Upper lobe of left lung (tissue), 6 donors: ENCODE measurements at regions not wholly inside any gene's neighbourhood (a gene's known extent, or its start where the extent isn't known, plus 50 kb on each side); places are given as distances from the start of the nearest gene placed in this dataset.

ENCODE experiments used
- ATAC-seq, 2 donors: fragments of 200-7000 bp; cut with Tn5 transposase; one replicate each; pipeline ENCODE4 v1.9.1; 2022; ENCODE audit warnings: mild to moderate bottlenecking in 2 of 2, moderate library complexity in 2 of 2; ENCODE audit not compliant: low FRiP score in 2 of 2
- DNase-seq, 2 donors: peaks; one replicate each; pipeline ENCODE4 v3.0.0-alpha.2; 2019 to 2020
- H3K27ac ChIP-seq, 4 donors: fragments of 200-600 bp; sonication (generic); one replicate each; pipeline ENCODE4 v1.5.1; 2016 to 2019
- H3K27me3 ChIP-seq, 4 donors: fragments of 200-600 bp; sonication (generic); one replicate each; pipeline ENCODE4 v1.5.1; 2017 to 2019
- H3K36me3 ChIP-seq, 4 donors: fragments of 200-600 bp; sonication (generic); one replicate each; pipeline ENCODE4 v1.5.1; 2016 to 2019
- H3K4me1 ChIP-seq, 4 donors: fragments of 200-600 bp; sonication (generic); one replicate each; pipeline ENCODE4 v1.5.1; 2018 to 2019
- H3K4me3 ChIP-seq, 4 donors: fragments of 200-600 bp; sonication (generic); one replicate each; pipeline ENCODE4 v1.5.1; 2017 to 2019; ENCODE audit warnings: mild to moderate bottlenecking in 2 of 4, moderate library complexity in 1 of 4
- H3K9me3 ChIP-seq, 4 donors: fragments of 200-600 bp; sonication (generic); one replicate each; pipeline ENCODE4 v1.5.1; 2018 to 2019
- EP300 ChIP-seq, 4 donors: sonication (generic); formaldehyde crosslinking; IDR thresholded peaks; one replicate each; pipeline ENCODE4 v1.5.1; 2017; ENCODE audit warnings: antibody characterized with exemption in 4 of 4, control low read depth in 2 of 4
- POLR2A ChIP-seq, 4 donors: fragments of 450-650 bp; IDR thresholded peaks; one replicate each; pipeline ENCODE4 v1.5.1; 2016 to 2017; ENCODE audit warnings: antibody characterized with exemption in 4 of 4, mild to moderate bottlenecking in 2 of 4
- POLR2AphosphoS5 ChIP-seq, 2 donors: sonication (generic); formaldehyde crosslinking; IDR thresholded peaks; one replicate each; pipeline ENCODE4 v1.5.1; 2017; ENCODE audit warnings: antibody characterized with exemption in 2 of 2
- WGBS, 2 donors: methylation state at CpG; one replicate each; pipeline ENCODE4 v1.1.5; 2017 to 2018; 5-methylcytosine and 5-hydroxymethylcytosine counted together
- small RNA-seq, 4 donors: library from RNA; depleted of rRNA; stranded (forward); fragments of <200 nt; gene quantifications; one replicate each; pipeline ENCODE3, GENCODE V24; 2016
- TF ChIP-seq, protein P1 (sequence below), 6 experiments: fragments of 450-650 bp in 4 of 6; fragments of 200-600 bp in 2 of 6; sonication (generic) in 2 of 6; IDR thresholded peaks; one replicate each; pipeline ENCODE4 v1.5.1; 2016 to 2019; ENCODE audit warnings: antibody characterized with exemption in 6 of 6
- donor health status: DM: no; HTN: no; CAD: no; lungs with moderate emphysema.
- donor health status: DM: no; HTN: yes; CAD: no; lungs with severe emphysema.

DNA sequence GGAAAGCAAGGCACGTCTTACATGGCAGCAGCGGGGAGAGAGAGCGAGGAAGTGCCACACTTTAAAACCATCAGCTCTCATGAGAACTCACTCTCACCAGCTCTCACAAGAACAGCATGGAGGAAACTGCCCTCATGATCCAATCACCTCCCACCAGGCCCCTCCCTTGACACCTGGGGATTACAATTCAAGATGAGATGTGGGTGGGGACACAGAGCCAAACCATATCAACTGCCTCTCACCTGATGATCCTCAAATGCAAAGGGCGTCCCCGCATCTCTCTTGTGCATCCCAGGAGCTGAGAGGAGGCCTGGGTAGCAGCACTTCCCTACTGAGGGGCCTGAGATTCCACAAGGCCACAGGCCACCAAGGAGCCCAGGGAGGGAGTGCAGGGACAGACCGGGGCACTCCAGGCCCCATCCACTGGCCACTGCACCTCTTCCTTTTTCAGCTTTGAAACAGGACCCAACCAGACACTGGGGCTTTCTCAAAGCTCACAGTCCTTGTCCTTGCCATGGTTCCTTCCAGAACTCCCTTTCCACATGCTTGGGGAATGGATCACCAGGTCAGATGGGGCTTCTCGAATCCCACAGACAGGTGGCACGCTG lies 54.5 kb upstream of the IL17B start:
- 77 to 81% methylated on average over 6 to 8 of the region's 8 CpGs for WGBS, 2 donors
- TF ChIP-seq, protein P1, sequence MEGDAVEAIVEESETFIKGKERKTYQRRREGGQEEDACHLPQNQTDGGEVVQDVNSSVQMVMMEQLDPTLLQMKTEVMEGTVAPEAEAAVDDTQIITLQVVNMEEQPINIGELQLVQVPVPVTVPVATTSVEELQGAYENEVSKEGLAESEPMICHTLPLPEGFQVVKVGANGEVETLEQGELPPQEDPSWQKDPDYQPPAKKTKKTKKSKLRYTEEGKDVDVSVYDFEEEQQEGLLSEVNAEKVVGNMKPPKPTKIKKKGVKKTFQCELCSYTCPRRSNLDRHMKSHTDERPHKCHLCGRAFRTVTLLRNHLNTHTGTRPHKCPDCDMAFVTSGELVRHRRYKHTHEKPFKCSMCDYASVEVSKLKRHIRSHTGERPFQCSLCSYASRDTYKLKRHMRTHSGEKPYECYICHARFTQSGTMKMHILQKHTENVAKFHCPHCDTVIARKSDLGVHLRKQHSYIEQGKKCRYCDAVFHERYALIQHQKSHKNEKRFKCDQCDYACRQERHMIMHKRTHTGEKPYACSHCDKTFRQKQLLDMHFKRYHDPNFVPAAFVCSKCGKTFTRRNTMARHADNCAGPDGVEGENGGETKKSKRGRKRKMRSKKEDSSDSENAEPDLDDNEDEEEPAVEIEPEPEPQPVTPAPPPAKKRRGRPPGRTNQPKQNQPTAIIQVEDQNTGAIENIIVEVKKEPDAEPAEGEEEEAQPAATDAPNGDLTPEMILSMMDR (IDR thresholded peaks at IDR 0.05), result no peak
- TF ChIP-seq POLR2A (IDR thresholded peaks at IDR 0.05) (no peak), EP300 (IDR thresholded peaks at IDR 0.05) (no peak), POLR2AphosphoS5 (IDR thresholded peaks at IDR 0.05) (no peak)
- no peak for DNase-seq
- Histone ChIP-seq H3K4me1 (peaks cover 21 to 37% (median 28%) of the 10 kb centered on the region in 4 donors), H3K4me3 (no peak overlapping the region), H3K27me3 (no peaks in the 10 kb centered on the region), H3K36me3 (no peaks in the 10 kb centered on the region), H3K27ac (peak overlapping the region in 2 of 4 donors; percentile 78 to 93), H3K9me3 (no peaks in the 10 kb centered on the region)
- no peak for ATAC-seq

DNA sequence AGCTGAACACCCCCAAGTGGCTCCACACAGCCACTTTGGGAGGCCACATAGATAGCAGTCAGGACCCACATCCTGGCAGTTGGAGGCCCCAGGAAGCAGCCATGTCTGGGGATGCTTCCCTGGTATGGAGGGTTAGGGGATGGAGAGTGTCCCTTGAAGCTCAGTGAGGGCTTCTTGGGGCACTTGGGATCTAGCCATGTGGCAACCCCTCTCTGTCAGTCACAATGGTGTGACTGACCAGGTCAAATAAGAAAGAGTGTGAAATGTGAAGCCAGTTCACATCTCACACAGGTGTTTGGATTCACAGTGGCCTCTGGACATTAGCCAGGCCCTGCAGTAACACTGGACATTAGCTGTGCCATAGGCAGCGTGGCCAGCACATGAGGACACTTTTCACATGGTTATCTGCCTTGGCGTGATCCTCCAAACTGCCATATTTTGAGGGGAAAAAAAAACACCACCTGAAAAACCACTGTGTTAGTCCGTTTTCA lies 53.9 kb upstream of the IL17B start:
- Histone ChIP-seq H3K36me3 (peaks cover 0 to 3% (median 0%) of the 10 kb centered on the region in 4 donors), H3K4me3 (no peak overlapping the region), H3K27me3 (no peaks in the 10 kb centered on the region), H3K9me3 (no peaks in the 10 kb centered on the region), H3K4me1 (peaks cover 22 to 40% (median 29%) of the 10 kb centered on the region in 4 donors), H3K27ac (peak overlapping the region in 3 of 4 donors; percentile 30 to 93 (median 78))
- TF ChIP-seq POLR2AphosphoS5 (IDR thresholded peaks at IDR 0.05), result no peak
- TF ChIP-seq, protein P1 (IDR thresholded peaks at IDR 0.05), result no peak
- TF ChIP-seq EP300 (IDR thresholded peaks at IDR 0.05), result no peak
- TF ChIP-seq POLR2A (IDR thresholded peaks at IDR 0.05), result no peak
- ATAC-seq (no peak), DNase-seq (no peak)
- 69 to 71% methylated on average over 3 of the region's 3 CpGs for WGBS, 2 donors

DNA sequence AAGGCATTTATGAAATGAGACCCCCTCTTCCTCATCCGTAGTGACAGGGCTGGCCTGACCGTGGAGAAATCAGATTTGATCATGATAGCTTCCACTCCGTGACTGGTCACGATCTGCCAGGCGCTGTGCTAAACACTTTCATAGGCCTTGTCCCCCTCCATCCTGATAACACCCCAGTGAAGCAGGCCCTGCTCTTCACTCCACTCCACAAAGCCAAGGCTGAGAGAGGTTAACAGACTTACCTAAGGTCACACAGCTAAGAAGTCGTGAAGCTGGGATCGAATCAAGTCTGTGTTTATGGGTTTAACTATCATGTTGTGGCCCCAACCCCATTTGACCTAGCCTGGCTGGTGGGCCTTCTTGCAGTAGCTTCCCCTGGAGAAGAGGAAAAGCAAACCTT lies 53.3 kb upstream of the IL17B start:
- no peak for TF ChIP-seq POLR2A (IDR thresholded peaks at IDR 0.05)
- TF ChIP-seq, protein P1 (IDR thresholded peaks at IDR 0.05), result no peak
- TF ChIP-seq POLR2AphosphoS5 (IDR thresholded peaks at IDR 0.05), result no peak
- no peak for TF ChIP-seq EP300 (IDR thresholded peaks at IDR 0.05)
- Histone ChIP-seq H3K27me3 (no peaks in the 10 kb centered on the region), H3K36me3 (peaks cover 0 to 5% (median 2%) of the 10 kb centered on the region in 4 donors), H3K9me3 (no peaks in the 10 kb centered on the region), H3K4me1 (peaks cover 22 to 40% (median 29%) of the 10 kb centered on the region in 4 donors), H3K27ac (peak overlapping the region in 3 of 4 donors; percentile 30 to 93 (median 78)), H3K4me3 (no peak overlapping the region)
- WGBS, 2 donors, result 85 to 90% methylated on average over 7 of the region's 7 CpGs
- no peak for ATAC-seq
- no peak for DNase-seq

DNA sequence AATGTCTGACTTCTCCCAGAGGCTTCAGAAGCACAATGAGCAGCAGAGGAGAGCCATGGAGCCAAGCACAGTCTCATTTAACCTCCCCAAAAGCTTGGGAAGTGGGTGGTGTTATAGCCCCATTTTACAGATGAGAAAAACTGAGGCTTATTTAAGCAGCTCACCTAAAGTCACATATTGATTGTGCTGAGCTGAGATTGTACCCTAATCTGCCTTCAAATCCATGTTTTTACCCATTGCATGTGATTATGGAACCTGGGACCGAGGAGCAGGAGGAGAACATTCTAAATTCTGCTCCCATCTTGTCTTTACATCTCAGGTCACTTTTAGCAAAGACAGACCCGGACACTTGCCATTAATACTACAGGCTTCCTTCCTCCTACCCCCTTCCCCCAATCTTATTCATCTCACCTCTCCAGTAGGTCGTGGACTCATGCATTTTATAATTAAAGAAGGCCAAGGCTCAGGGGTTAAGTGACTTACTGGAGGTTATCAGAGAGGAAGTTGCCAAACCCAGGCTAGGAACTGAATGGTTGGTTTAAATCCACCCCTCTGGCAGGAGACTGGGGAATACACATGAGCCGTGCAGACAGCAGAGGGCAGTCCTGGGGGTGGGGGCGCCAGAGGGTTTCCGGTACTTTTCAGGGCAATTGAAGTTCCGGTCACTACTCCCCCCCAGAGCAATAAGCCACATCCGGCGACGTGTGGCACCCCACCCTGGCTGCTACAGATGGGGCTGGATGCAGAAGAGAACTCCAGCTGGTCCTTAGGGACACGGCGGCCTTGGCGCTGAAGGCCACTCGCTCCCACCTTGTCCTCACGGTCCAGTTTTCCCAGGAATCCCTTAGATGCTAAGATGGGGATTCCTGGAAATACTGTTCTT lies 51.0 kb upstream of the IL17B start:
- peak overlapping the region in 2 of 4 donors; percentile 4 to 20 for H3K4me3 ChIP-seq
- peak overlapping the region; percentile 68 to 93 (median 81) for H3K27ac ChIP-seq
- DNase-seq (peak; percentile 50 to 55), ATAC-seq (peak; percentile 51 to 63)
- TF ChIP-seq POLR2AphosphoS5 (IDR thresholded peaks at IDR 0.05) (peak; percentile 42 to 82), EP300 (IDR thresholded peaks at IDR 0.05) (peak in 3 of 4 donors; percentile 30 to 61 (median 37)), POLR2A (IDR thresholded peaks at IDR 0.05) (no peak)
- TF ChIP-seq, protein P1 (IDR thresholded peaks at IDR 0.05), result peak in 5 of 6 experiments; percentile 9 to 38 (median 21)
- no peaks in the 10 kb centered on the region for H3K9me3 ChIP-seq
- peaks cover 22 to 46% (median 27%) of the 10 kb centered on the region in 4 donors for H3K4me1 ChIP-seq
- no peaks in the 10 kb centered on the region for H3K27me3 ChIP-seq
- WGBS, 2 donors, result 41% methylated on average over 8 to 15 of the region's 15 CpGs
- peaks cover 0 to 16% (median 6%) of the 10 kb centered on the region in 4 donors for H3K36me3 ChIP-seq

Small RNA genes in the stretch of these regions (small RNA-seq; reads per million reads assigned to genes)
- gene MIR145, result 0 reads per million in 4 donors
